ENCODE measurements at regions not wholly inside any gene's neighbourhood (a gene's known extent, or its start where the extent isn't known, plus 50 kb on each side); places are given as distances from the start of the nearest gene placed in this dataset.

DNA sequence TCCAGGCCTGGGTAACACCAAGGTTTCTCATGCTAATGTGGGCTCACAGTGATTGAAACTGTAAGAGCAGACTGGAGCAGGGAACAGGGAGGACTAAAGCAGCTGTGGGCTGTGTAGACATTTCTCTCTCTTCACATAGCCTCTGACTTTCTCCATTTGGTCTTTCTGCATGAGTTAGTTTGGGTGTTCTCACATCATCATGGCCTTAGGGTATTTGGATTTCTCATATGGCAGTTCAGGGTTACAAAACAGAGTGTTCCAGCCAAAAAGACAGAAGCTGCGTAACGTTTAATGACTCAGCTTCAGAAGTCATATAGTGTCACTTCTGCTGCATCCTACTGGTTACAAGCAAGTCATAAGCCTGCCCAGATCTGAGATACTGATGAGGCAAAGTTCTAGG lies 52.0 kb upstream of the OSBPL8 start:
- no peak for DNase-seq (ENCODE audit: low read depth, low spot score)
- H3K9me3 ChIP-seq (ENCODE audit: insufficient read depth, low read length) = no peaks in the 10 kb centered on the region
- TF ChIP-seq YY1 (IDR thresholded peaks at IDR 0.05; ENCODE audit: insufficient read depth, insufficient read length) = no peak
- no peak for TF ChIP-seq SUZ12 (IDR thresholded peaks at IDR 0.05; ENCODE audit: extremely low read depth, insufficient read depth, insufficient read length)
- TF ChIP-seq ZNF274 (IDR thresholded peaks at IDR 0.05; ENCODE audit: low read depth, low read length) = no peak
- no peaks in the 10 kb centered on the region for H3K4me1 ChIP-seq (ENCODE audit: insufficient read depth, insufficient read length)
- H3K36me3 ChIP-seq (ENCODE audit: insufficient read depth, insufficient read length, low read length) = no peaks in the 10 kb centered on the region
- H3K9ac ChIP-seq (ENCODE audit: insufficient read length, low read depth) = no peak overlapping the region
- no peaks in the 10 kb centered on the region for H3K27me3 ChIP-seq (ENCODE audit: insufficient read depth, insufficient read length)
- no peak overlapping the region for H3K4me3 ChIP-seq (ENCODE audit: insufficient read length, low read depth)

GRCh38 chr12:76614364-76614763 lies 54.8 kb upstream of the OSBPL8 start:
- H3K9ac ChIP-seq (ENCODE audit: insufficient read length, low read depth) = no peak overlapping the region
- H3K4me3 ChIP-seq (ENCODE audit: insufficient read length, low read depth) = no peak overlapping the region
- TF ChIP-seq YY1 (IDR thresholded peaks at IDR 0.05; ENCODE audit: insufficient read depth, insufficient read length) = no peak
- TF ChIP-seq ZNF274 (IDR thresholded peaks at IDR 0.05; ENCODE audit: low read depth, low read length) = no peak
- no peak for TF ChIP-seq SUZ12 (IDR thresholded peaks at IDR 0.05; ENCODE audit: extremely low read depth, insufficient read depth, insufficient read length)
- H3K36me3 ChIP-seq (ENCODE audit: insufficient read depth, insufficient read length, low read length) = no peaks in the 10 kb centered on the region
- no peak for DNase-seq (ENCODE audit: low read depth, low spot score)
- no peaks in the 10 kb centered on the region for H3K27me3 ChIP-seq (ENCODE audit: insufficient read depth, insufficient read length)
- no peaks in the 10 kb centered on the region for H3K9me3 ChIP-seq (ENCODE audit: insufficient read depth, low read length)
- no peaks in the 10 kb centered on the region for H3K4me1 ChIP-seq (ENCODE audit: insufficient read depth, insufficient read length)

DNA sequence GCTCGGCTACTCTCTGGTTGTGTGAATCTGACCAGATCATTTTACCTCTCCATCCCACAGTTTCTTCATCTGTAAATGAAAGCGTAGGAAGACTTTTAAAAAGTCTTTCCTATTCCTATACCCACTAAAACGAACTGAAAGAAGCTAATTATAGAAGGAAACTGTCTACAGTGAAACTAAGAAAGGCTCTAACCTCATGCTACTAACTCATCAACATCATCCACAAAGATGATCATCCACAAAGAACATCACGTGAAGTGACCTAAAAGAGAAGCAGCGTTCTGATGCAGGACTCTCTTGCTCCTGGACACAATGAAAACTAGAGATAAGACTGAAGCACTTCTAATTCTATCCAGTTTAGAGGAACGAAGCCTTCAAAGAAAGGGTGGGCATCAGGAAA lies 58.5 kb upstream of the OSBPL8 start:
- H3K9ac ChIP-seq (ENCODE audit: insufficient read length, low read depth) = no peak overlapping the region
- no peaks in the 10 kb centered on the region for H3K4me1 ChIP-seq (ENCODE audit: insufficient read depth, insufficient read length)
- H3K9me3 ChIP-seq (ENCODE audit: insufficient read depth, low read length) = no peaks in the 10 kb centered on the region
- no peaks in the 10 kb centered on the region for H3K27me3 ChIP-seq (ENCODE audit: insufficient read depth, insufficient read length)
- no peaks in the 10 kb centered on the region for H3K36me3 ChIP-seq (ENCODE audit: insufficient read depth, insufficient read length, low read length)
- no peak for DNase-seq (ENCODE audit: low read depth, low spot score)
- no peak overlapping the region for H3K4me3 ChIP-seq (ENCODE audit: insufficient read length, low read depth)
- TF ChIP-seq YY1 (IDR thresholded peaks at IDR 0.05; ENCODE audit: insufficient read depth, insufficient read length) = no peak
- no peak for TF ChIP-seq ZNF274 (IDR thresholded peaks at IDR 0.05; ENCODE audit: low read depth, low read length)
- TF ChIP-seq SUZ12 (IDR thresholded peaks at IDR 0.05; ENCODE audit: extremely low read depth, insufficient read depth, insufficient read length) = no peak

DNA sequence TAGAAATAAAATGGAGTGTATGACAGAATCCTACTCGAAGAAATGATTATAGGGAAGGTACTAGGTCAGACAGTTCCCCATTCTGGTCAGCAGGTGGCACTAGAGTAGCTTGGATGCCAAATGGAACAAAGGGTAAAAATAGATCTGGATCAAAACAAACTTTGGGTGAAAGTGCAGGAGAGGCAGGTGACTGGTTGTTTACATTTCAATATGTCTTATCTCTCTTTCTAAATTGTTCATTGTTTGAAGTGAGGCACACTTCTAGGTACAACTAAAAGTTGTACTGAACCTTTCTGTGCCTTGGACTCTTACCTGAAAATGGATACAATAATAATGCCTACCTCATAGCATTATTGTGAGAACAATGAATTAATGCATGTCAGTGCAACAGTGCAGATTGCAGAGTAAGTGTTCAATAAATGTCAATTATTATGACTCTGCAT lies 62.0 kb upstream of the OSBPL8 start:
- TF ChIP-seq SUZ12 (IDR thresholded peaks at IDR 0.05; ENCODE audit: extremely low read depth, insufficient read depth, insufficient read length) = no peak
- no peak for TF ChIP-seq ZNF274 (IDR thresholded peaks at IDR 0.05; ENCODE audit: low read depth, low read length)
- TF ChIP-seq YY1 (IDR thresholded peaks at IDR 0.05; ENCODE audit: insufficient read depth, insufficient read length) = no peak
- H3K4me1 ChIP-seq (ENCODE audit: insufficient read depth, insufficient read length) = no peaks in the 10 kb centered on the region
- no peak overlapping the region for H3K9ac ChIP-seq (ENCODE audit: insufficient read length, low read depth)
- H3K36me3 ChIP-seq (ENCODE audit: insufficient read depth, insufficient read length, low read length) = no peaks in the 10 kb centered on the region
- H3K27me3 ChIP-seq (ENCODE audit: insufficient read depth, insufficient read length) = no peaks in the 10 kb centered on the region
- H3K4me3 ChIP-seq (ENCODE audit: insufficient read length, low read depth) = no peak overlapping the region
- DNase-seq (ENCODE audit: low read depth, low spot score) = peak; percentile 65
- no peaks in the 10 kb centered on the region for H3K9me3 ChIP-seq (ENCODE audit: insufficient read depth, low read length)

DNA sequence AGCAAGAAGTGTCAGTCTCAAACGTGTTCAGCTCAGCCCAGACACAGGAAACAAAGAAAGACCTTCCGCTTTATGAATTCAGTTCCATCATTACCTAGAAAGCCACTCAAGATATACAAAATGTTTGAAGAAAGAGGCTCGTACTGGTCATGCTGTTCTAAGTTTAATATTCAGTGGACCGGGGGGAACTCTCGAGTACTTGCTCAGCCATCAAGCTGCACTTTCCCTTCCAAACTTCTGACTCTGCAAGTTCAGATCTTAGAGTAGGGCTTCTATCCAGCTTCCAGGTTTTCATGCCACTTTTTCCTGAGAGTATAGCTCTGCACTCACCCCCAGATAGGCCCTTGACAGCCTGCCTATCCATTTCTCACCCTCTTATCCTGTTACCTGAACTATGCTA lies 62.8 kb upstream of the OSBPL8 start:
- Histone ChIP-seq H3K9ac (ENCODE audit: insufficient read length, low read depth) (no peak overlapping the region), H3K9me3 (ENCODE audit: insufficient read depth, low read length) (no peaks in the 10 kb centered on the region), H3K4me1 (ENCODE audit: insufficient read depth, insufficient read length) (no peaks in the 10 kb centered on the region), H3K36me3 (ENCODE audit: insufficient read depth, insufficient read length, low read length) (no peaks in the 10 kb centered on the region), H3K27me3 (ENCODE audit: insufficient read depth, insufficient read length) (no peaks in the 10 kb centered on the region), H3K4me3 (ENCODE audit: insufficient read length, low read depth) (no peak overlapping the region)
- no peak for DNase-seq (ENCODE audit: low read depth, low spot score)
- TF ChIP-seq ZNF274 (IDR thresholded peaks at IDR 0.05; ENCODE audit: low read depth, low read length) = no peak
- TF ChIP-seq YY1 (IDR thresholded peaks at IDR 0.05; ENCODE audit: insufficient read depth, insufficient read length) = no peak
- TF ChIP-seq SUZ12 (IDR thresholded peaks at IDR 0.05; ENCODE audit: extremely low read depth, insufficient read depth, insufficient read length) = no peak

GRCh38 chr12:76622915-76623314 lies 63.3 kb upstream of the OSBPL8 start:
- no peak overlapping the region for H3K4me3 ChIP-seq (ENCODE audit: insufficient read length, low read depth)
- H3K4me1 ChIP-seq (ENCODE audit: insufficient read depth, insufficient read length) = no peaks in the 10 kb centered on the region
- no peaks in the 10 kb centered on the region for H3K36me3 ChIP-seq (ENCODE audit: insufficient read depth, insufficient read length, low read length)
- H3K9ac ChIP-seq (ENCODE audit: insufficient read length, low read depth) = no peak overlapping the region
- H3K9me3 ChIP-seq (ENCODE audit: insufficient read depth, low read length) = no peaks in the 10 kb centered on the region
- TF ChIP-seq SUZ12 (IDR thresholded peaks at IDR 0.05; ENCODE audit: extremely low read depth, insufficient read depth, insufficient read length) = no peak
- no peak for TF ChIP-seq YY1 (IDR thresholded peaks at IDR 0.05; ENCODE audit: insufficient read depth, insufficient read length)
- TF ChIP-seq ZNF274 (IDR thresholded peaks at IDR 0.05; ENCODE audit: low read depth, low read length) = no peak
- DNase-seq (ENCODE audit: low read depth, low spot score) = no peak
- no peaks in the 10 kb centered on the region for H3K27me3 ChIP-seq (ENCODE audit: insufficient read depth, insufficient read length)

DNA sequence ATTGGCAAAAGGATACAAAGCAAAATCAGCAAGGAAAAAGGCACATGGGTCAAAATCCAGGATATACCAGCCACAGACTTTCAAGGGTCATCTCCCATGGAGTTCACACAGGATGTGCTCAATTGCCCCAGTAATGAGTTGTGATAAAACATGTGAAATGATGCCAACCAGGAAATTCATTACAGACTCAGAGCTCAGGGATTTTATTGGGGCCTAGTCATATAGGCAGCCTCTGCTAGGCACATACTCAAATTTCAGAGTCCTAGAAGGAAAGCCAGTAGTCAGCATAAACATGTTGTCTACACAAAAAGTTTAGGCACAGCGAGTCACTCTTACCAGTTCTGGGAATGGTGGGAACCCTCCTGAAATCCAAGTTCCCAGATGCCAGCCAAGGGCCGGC lies 64.4 kb upstream of the OSBPL8 start:
- Histone ChIP-seq H3K36me3 (ENCODE audit: insufficient read depth, insufficient read length, low read length) (no peaks in the 10 kb centered on the region), H3K9ac (ENCODE audit: insufficient read length, low read depth) (no peak overlapping the region), H3K27me3 (ENCODE audit: insufficient read depth, insufficient read length) (no peaks in the 10 kb centered on the region), H3K9me3 (ENCODE audit: insufficient read depth, low read length) (no peaks in the 10 kb centered on the region), H3K4me3 (ENCODE audit: insufficient read length, low read depth) (no peak overlapping the region), H3K4me1 (ENCODE audit: insufficient read depth, insufficient read length) (no peaks in the 10 kb centered on the region)
- TF ChIP-seq ZNF274 (IDR thresholded peaks at IDR 0.05; ENCODE audit: low read depth, low read length) (no peak), YY1 (IDR thresholded peaks at IDR 0.05; ENCODE audit: insufficient read depth, insufficient read length) (no peak), SUZ12 (IDR thresholded peaks at IDR 0.05; ENCODE audit: extremely low read depth, insufficient read depth, insufficient read length) (no peak)
- DNase-seq (ENCODE audit: low read depth, low spot score) = no peak
